ENCODE measurements at regions not wholly inside any gene's neighbourhood (a gene's known extent, or its start where the extent isn't known, plus 50 kb on each side); places are given as distances from the start of the nearest gene placed in this dataset.

DNA sequence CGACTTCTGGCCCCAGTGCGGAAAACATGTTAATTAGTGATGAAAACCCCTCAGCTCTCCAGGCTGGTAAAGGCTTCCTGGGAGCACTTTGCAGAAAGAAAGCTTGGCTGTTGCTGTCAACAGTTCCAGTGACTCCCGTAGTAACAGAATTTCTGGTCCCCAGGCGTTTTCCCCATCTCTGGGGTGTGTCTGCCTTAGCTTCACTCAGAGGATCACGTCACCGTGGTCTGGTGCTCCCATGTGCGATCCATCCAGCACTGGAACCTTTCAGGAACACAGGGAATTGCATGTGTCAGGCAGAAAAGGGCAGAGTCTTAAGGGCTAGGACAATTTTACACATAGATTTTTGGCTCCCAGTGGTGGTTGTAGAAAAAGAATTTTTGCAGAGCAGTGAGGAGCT lies 470.4 kb upstream of the USP24 start:
- no peak overlapping the region for H3K27ac ChIP-seq
- H3K36me3 ChIP-seq (replicated peaks): no peaks in the 10 kb centered on the region
- in situ Hi-C loops (cut with HindIII; ENCODE audit: low pct_ligation_motif_present, low sequenced_read_pairs): no loop called here
- H3K27me3 ChIP-seq (replicated peaks): no peaks in the 10 kb centered on the region
- no peak for DNase-seq
- no peak overlapping the region for H3K4me3 ChIP-seq (ENCODE audit: low read depth, low read length)
- TF ChIP-seq, protein P1, sequence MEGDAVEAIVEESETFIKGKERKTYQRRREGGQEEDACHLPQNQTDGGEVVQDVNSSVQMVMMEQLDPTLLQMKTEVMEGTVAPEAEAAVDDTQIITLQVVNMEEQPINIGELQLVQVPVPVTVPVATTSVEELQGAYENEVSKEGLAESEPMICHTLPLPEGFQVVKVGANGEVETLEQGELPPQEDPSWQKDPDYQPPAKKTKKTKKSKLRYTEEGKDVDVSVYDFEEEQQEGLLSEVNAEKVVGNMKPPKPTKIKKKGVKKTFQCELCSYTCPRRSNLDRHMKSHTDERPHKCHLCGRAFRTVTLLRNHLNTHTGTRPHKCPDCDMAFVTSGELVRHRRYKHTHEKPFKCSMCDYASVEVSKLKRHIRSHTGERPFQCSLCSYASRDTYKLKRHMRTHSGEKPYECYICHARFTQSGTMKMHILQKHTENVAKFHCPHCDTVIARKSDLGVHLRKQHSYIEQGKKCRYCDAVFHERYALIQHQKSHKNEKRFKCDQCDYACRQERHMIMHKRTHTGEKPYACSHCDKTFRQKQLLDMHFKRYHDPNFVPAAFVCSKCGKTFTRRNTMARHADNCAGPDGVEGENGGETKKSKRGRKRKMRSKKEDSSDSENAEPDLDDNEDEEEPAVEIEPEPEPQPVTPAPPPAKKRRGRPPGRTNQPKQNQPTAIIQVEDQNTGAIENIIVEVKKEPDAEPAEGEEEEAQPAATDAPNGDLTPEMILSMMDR (IDR thresholded peaks at IDR 0.05; ENCODE audit: low read depth, low read length, missing control alignments): no peak

DNA sequence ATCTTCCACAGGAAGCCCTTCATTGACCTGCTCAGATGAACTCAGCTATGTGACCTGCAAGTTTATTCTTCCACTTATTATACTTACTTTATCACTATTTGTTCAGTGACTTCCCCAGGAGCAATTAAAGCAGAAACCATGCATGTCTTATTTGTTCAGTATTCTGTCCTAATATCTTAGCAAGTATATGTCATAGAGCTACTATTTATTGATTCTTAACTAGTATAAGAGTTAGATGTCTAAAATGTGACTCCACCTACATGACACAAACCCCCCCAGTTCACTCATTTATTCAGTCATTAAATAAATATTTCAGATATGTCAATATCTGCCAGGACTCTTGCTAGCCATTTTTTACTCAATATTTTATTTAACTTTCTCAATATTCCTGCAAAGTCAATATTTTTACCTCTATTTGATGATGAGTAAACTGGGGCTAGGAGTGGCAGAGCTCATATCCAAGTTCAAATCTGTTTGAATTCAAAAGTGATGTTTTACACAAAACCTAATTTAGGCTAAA lies 469.0 kb upstream of the USP24 start:
- in situ Hi-C loops (cut with HindIII; ENCODE audit: low pct_ligation_motif_present, low sequenced_read_pairs): no loop called here
- DNase-seq: no peak

DNA sequence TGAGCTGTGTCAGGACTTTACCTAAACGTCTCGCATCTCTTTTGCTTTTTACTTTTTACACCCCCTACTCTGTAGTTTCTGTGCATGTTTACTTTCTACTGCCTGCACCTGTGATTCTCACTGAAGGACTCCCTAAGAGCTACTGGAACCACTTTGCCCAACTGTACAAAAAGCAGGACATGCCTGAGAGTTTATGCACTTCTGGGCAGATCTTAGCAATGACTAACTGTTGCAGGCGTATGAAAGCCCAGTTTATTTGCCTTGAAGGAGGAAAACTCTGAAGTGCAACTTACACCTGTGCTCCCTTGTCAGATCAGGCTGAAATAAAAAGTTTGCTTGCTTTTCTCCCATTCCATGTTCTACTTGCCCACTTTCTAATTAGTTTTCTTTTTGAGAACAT lies 467.0 kb upstream of the USP24 start:
- H3K36me3 ChIP-seq (replicated peaks): no peaks in the 10 kb centered on the region
- no peak for DNase-seq
- in situ Hi-C loops (cut with HindIII; ENCODE audit: low pct_ligation_motif_present, low sequenced_read_pairs): no loop called here

More for the DNA sequence above, 469.0 kb upstream of the USP24 start:
- TF ChIP-seq, protein P1 (IDR thresholded peaks at IDR 0.05; ENCODE audit: low read depth, low read length, missing control alignments): no peak
- H3K4me3 ChIP-seq (ENCODE audit: low read depth, low read length): no peak overlapping the region
- H3K36me3 ChIP-seq (replicated peaks): no peaks in the 10 kb centered on the region
- H3K27ac ChIP-seq: no peak overlapping the region
- no peaks in the 10 kb centered on the region for H3K27me3 ChIP-seq (replicated peaks)

DNA sequence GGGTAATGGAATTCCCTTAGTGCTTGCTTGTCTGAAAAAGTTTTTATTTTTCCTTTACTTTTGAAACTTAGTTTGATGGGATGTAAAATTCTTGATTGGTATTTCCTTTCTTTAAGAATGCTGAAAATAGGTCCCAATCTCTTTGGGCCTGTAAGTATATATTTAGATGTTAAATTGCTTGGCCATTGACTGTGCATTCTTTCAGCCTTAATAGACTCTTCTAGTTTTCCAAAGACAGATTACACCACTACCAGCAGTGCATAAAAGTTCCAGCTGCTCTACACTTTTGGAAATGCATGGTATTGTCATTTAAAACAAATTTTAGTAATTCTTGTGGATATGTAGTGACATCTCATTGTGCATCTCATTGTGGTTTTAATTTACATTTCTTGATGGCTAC lies 464.8 kb upstream of the USP24 start:
- no peaks in the 10 kb centered on the region for H3K27me3 ChIP-seq (replicated peaks)
- H3K36me3 ChIP-seq (replicated peaks): no peaks in the 10 kb centered on the region
- TF ChIP-seq, protein P1 (IDR thresholded peaks at IDR 0.05; ENCODE audit: low read depth, low read length, missing control alignments): no peak
- in situ Hi-C loops (cut with HindIII; ENCODE audit: low pct_ligation_motif_present, low sequenced_read_pairs): no loop called here
- H3K4me3 ChIP-seq (ENCODE audit: low read depth, low read length): no peak overlapping the region
- no peak overlapping the region for H3K27ac ChIP-seq
- DNase-seq: no peak

More for the DNA sequence above, 467.0 kb upstream of the USP24 start:
- no peak overlapping the region for H3K27ac ChIP-seq
- H3K4me3 ChIP-seq (ENCODE audit: low read depth, low read length): no peak overlapping the region
- H3K27me3 ChIP-seq (replicated peaks): no peaks in the 10 kb centered on the region
- TF ChIP-seq, protein P1 (IDR thresholded peaks at IDR 0.05; ENCODE audit: low read depth, low read length, missing control alignments): no peak

DNA sequence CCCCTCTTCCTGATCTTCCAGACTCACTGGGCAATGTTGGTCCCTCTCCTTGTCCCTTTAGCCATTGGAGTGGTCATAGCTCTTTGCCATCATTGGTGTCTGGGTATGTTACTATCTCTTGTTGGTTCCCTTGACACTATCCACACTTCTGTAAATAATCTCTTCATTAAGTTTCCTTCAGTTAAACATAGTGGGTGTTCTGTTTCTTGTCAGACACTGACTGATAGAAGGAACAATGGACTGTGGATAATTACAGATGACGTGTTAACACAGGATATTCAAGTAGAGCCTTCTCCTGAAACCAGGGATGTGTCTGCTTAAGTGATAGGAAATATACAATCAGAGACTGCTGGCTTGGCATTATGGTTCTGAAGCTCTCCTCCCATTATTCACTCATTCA lies 458.3 kb upstream of the USP24 start:
- Histone ChIP-seq H3K27me3 (replicated peaks) (no peaks in the 10 kb centered on the region), H3K4me3 (ENCODE audit: low read depth, low read length) (no peak overlapping the region), H3K36me3 (replicated peaks) (no peaks in the 10 kb centered on the region), H3K27ac (no peak overlapping the region)
- DNase-seq: no peak
- TF ChIP-seq, protein P1 (IDR thresholded peaks at IDR 0.05; ENCODE audit: low read depth, low read length, missing control alignments): no peak
- in situ Hi-C loops (cut with HindIII; ENCODE audit: low pct_ligation_motif_present, low sequenced_read_pairs): no loop called here
